ENCODE measurements at regions not wholly inside any gene's neighbourhood (a gene's known extent, or its start where the extent isn't known, plus 50 kb on each side); places are given as distances from the start of the nearest gene placed in this dataset.
A peak's percentile ranks its signal among the peaks of the same experiment; 100 is the strongest.

DNA sequence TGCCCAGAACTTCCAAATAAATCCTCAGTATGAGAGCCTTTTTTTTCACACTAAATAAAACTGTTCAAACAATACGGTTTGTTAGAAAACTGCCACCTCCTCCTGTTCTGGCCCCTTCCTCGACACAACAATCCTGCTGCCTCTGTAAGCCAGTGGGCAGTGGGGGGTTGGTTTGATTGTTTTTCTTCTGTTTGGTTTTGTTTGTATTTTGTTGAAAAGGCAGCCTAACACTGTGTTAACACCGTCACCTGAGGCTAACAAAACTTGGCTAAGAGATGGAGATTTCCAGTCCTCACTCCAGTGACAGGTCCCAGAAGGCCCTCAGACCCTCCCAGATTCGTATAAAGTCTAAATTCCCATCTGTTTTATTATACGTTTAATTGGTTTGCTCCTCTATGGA, 402.1 kb downstream of the ZNF521 start:
- no peak for DNase-seq (ENCODE audit: low read depth)
- H3K4me3 ChIP-seq (ENCODE audit: low read depth, low read length): no peak overlapping the region
- TF ChIP-seq, protein P1, sequence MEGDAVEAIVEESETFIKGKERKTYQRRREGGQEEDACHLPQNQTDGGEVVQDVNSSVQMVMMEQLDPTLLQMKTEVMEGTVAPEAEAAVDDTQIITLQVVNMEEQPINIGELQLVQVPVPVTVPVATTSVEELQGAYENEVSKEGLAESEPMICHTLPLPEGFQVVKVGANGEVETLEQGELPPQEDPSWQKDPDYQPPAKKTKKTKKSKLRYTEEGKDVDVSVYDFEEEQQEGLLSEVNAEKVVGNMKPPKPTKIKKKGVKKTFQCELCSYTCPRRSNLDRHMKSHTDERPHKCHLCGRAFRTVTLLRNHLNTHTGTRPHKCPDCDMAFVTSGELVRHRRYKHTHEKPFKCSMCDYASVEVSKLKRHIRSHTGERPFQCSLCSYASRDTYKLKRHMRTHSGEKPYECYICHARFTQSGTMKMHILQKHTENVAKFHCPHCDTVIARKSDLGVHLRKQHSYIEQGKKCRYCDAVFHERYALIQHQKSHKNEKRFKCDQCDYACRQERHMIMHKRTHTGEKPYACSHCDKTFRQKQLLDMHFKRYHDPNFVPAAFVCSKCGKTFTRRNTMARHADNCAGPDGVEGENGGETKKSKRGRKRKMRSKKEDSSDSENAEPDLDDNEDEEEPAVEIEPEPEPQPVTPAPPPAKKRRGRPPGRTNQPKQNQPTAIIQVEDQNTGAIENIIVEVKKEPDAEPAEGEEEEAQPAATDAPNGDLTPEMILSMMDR (IDR thresholded peaks at IDR 0.05; ENCODE audit: control insufficient read depth, extremely low read depth, insufficient read depth): no peak

DNA sequence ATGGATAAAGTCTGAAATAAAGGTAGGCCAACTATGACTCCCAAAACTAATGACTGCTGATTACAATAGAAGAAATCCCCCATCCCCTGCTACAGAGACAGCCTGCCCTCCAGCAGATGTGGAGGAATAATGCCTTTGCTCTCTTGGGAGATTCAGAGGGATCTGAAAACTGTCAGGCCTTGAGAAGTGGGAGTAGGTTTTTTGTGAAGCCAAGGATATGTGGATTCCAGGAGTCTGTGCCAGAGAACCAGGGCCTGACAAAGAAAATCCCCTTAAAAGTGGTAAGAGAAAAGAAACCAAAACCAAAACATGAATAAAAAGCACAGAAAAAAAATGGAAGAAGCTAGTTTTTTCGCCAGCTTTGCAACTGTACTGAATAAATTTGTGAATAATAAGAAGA, 397.6 kb downstream of the ZNF521 start:
- TF ChIP-seq, protein P1 (IDR thresholded peaks at IDR 0.05; ENCODE audit: control insufficient read depth, extremely low read depth, insufficient read depth): no peak
- H3K4me3 ChIP-seq (ENCODE audit: low read depth, low read length): no peak overlapping the region
- DNase-seq (ENCODE audit: low read depth): no peak

DNA sequence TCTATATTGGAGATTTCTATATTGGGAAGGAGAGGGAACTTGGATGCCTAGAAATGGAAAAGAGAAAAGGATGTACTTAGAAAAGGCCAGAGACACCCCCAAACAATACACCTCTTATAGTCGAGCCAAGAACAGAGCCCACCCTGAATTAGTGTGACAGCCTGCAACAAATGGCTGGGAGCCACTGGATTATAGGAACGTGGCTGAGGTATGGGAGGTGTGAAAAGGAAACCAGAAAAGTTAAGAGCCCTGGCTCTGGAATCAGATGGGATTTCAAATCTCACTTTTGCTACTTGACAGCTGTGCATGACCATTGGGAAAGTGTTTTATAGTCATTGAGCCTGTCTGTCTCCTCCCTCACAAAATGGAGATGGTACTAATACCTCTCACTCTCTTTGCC, 394.0 kb downstream of the ZNF521 start:
- no peak overlapping the region for H3K4me3 ChIP-seq (ENCODE audit: low read depth, low read length)
- no peak for DNase-seq (ENCODE audit: low read depth)
- TF ChIP-seq, protein P1 (IDR thresholded peaks at IDR 0.05; ENCODE audit: control insufficient read depth, extremely low read depth, insufficient read depth): no peak

DNA sequence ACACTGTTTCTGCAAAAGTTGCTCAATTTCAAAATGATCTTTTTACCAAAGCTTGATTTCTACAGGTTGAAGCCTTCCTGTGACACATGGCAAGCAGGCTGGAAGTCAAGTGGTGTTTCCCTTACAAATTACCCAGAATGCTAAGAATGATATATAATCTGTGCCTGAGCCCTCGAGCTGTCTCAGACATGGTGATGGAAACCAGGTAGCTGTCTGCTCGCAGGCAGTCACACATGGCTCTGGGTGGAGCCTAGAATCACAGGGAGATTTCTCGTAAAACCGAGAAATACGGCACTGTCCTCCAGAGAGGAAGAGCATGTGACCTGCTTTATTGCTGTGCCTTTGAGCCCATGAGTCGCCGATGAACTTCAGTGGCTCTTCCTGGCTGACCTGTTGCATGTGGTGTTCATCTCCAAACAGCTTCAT, 392.9 kb downstream of the ZNF521 start:
- H3K4me3 ChIP-seq (ENCODE audit: low read depth, low read length): no peak overlapping the region
- TF ChIP-seq, protein P1 (IDR thresholded peaks at IDR 0.05; ENCODE audit: control insufficient read depth, extremely low read depth, insufficient read depth): no peak
- peak; percentile 8 for DNase-seq (ENCODE audit: low read depth)

DNA sequence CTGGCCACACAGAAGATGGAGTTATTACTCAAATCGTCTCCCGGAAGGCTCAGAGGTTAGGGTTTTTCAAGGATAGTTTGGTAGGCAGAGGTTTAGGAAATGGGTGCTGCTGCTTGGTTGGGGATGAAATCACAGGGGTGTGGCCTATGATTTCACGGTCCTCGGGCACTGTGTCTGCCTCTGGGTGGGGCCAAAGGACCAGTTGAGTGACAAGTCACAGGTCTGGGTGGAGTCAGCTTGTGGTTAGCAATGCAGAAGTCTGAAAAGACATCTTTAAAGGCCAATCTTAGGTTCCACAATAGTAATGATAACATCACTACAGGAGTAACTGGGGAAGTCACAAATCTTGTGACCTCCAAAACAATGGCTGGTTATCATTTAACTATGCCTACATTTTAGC, 387.8 kb downstream of the ZNF521 start:
- DNase-seq (ENCODE audit: low read depth): no peak
- TF ChIP-seq, protein P1 (IDR thresholded peaks at IDR 0.05; ENCODE audit: control insufficient read depth, extremely low read depth, insufficient read depth): no peak
- H3K4me3 ChIP-seq (ENCODE audit: low read depth, low read length): no peak overlapping the region

DNA sequence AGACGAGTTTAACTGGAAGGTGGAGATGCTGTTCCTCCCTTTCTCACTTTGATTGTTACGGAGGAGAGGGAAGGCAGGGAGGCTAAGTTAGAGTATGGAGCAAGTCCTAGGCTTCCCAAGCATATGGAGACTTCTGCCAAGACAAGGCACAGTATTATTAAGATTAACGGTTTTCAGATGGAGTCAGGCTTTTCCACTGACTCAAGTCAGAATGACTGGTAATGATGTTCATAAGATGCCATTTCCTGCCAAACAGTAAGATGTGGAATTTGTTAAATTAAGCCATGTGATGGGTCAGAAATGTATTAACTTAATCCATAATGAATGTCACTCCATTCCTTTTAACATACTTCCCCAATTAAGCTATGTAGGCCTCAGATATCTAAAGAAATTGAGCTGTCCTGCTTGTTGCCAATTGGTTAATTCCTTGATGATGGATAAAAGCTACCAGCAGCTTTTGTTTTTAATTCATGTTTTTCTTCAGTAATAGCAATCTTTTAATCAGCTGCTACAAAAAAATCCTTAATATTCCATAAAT, 383.7 kb downstream of the ZNF521 start:
- TF ChIP-seq, protein P1 (IDR thresholded peaks at IDR 0.05; ENCODE audit: control insufficient read depth, extremely low read depth, insufficient read depth): no peak
- DNase-seq (ENCODE audit: low read depth): no peak
- no peak overlapping the region for H3K4me3 ChIP-seq (ENCODE audit: low read depth, low read length)

DNA sequence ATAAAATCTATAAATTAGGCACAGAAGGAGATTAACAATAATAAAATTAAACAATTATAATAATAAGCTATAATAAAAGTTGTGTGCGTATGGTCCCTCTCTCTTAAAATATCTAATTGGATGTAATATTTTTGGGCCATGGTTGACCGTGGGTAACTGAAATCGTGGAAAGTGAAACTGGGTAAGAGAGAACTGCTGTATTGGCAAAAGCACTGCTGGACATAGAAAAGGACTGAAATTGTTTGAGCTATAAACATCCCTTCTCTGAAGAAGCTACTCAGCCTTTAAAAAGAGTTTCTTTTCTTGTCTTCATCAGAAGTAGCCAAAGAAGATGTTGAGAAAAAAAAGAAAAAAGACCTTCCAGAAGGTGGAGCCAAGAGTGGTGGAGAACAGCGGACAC, 379.4 kb downstream of the ZNF521 start:
- no peak overlapping the region for H3K4me3 ChIP-seq (ENCODE audit: low read depth, low read length)
- DNase-seq (ENCODE audit: low read depth): no peak
- TF ChIP-seq, protein P1 (IDR thresholded peaks at IDR 0.05; ENCODE audit: control insufficient read depth, extremely low read depth, insufficient read depth): no peak
